Neuronal stem cell (in vitro differentiated cells): ENCODE measurements at regions not wholly inside any gene's neighbourhood (a gene's known extent, or its start where the extent isn't known, plus 50 kb on each side); places are given as distances from the start of the nearest gene placed in this dataset.

Experiments
- DNase-seq: peaks from one replicate; pipeline ENCODE4 v3.0.0-alpha.2; 2013; ENCODE audit warnings: low spot score
- H2AFZ ChIP-seq: one replicate; pipeline ENCODE4 v1.6.1; 2013; ENCODE audit warnings: mild to moderate bottlenecking, low read length, inconsistent platforms
- H2AK5ac ChIP-seq: 2 replicates; pipeline ENCODE4 v1.6.1; 2013; ENCODE audit warnings: low read depth, mild to moderate bottlenecking, inconsistent platforms, low read length, moderate library complexity, mixed read lengths
- H2BK120ac ChIP-seq: 2 replicates; pipeline ENCODE4 v1.6.1; 2013; ENCODE audit warnings: low read depth, mild to moderate bottlenecking, inconsistent platforms, low read length, moderate library complexity, mixed read lengths
- H2BK12ac ChIP-seq: one replicate; pipeline ENCODE4 v1.6.1; 2013; ENCODE audit warnings: low read length, inconsistent platforms
- H2BK15ac ChIP-seq: 2 replicates; pipeline ENCODE4 v1.6.1; 2013; ENCODE audit warnings: mild to moderate bottlenecking, low read length, inconsistent platforms, mixed read lengths
- H2BK5ac ChIP-seq: one replicate; pipeline ENCODE4 v1.6.1; 2013; ENCODE audit warnings: inconsistent platforms, mild to moderate bottlenecking, low read length, moderate library complexity
- H3K14ac ChIP-seq: one replicate; pipeline ENCODE4 v1.6.1; 2013; ENCODE audit warnings: low read length, inconsistent platforms
- H3K18ac ChIP-seq: 2 replicates; pipeline ENCODE4 v1.6.1; 2013; ENCODE audit warnings: low read length, inconsistent platforms
- H3K23ac ChIP-seq: 2 replicates; pipeline ENCODE4 v1.6.1; 2013; ENCODE audit warnings: low read depth, mild to moderate bottlenecking, mixed read lengths, low read length, inconsistent platforms; ENCODE audit not compliant: poor library complexity
- H3K27ac ChIP-seq: replicated peaks from 3 replicates; pipeline ENCODE4 v1.5.1; 2013; ENCODE audit warnings: low read length, inconsistent platforms
- H3K27me3 ChIP-seq, 3 experiments: 2 replicates each; pipeline ENCODE4 v1.6.1; 2013; ENCODE audit warnings: low read length in 3 of 3, mild to moderate bottlenecking in 2 of 3, inconsistent platforms in 1 of 3, low read depth in 1 of 3, mixed read lengths in 1 of 3, moderate library complexity in 1 of 3; ENCODE audit not compliant: control insufficient read depth in 3 of 3, insufficient read depth in 3 of 3
- H3K36me3 ChIP-seq, 2 donors: replicated peaks in 1 of 2; 2 replicates each; pipeline ENCODE4 v1.6.1; 2013; ENCODE audit warnings: low read length in 2 of 2; ENCODE audit not compliant: control insufficient read depth in 2 of 2, insufficient read depth in 2 of 2
- H3K4ac ChIP-seq: 2 replicates; pipeline ENCODE4 v1.6.1; 2013; ENCODE audit warnings: inconsistent platforms, mild to moderate bottlenecking, low read length, moderate library complexity
- H3K4me1 ChIP-seq, 2 donors: 1 replicate in 1 of 2; 2 replicates in 1 of 2; pipeline ENCODE4 v1.6.1; 2013; ENCODE audit warnings: low read length in 2 of 2, low read depth in 1 of 2; ENCODE audit not compliant: control insufficient read depth in 2 of 2, insufficient read depth in 1 of 2
- H3K4me2 ChIP-seq: one replicate; pipeline ENCODE4 v1.6.1; 2013; ENCODE audit warnings: mild to moderate bottlenecking, low read length, inconsistent platforms; ENCODE audit not compliant: insufficient read depth, poor library complexity, severe bottlenecking
- H3K4me3 ChIP-seq, 2 donors: 2 replicates each; pipeline ENCODE4 v1.5.1; 2013; ENCODE audit warnings: low read length in 2 of 2, mild to moderate bottlenecking in 2 of 2, inconsistent platforms in 1 of 2, moderate library complexity in 1 of 2
- H3K79me1 ChIP-seq: one replicate; pipeline ENCODE4 v1.6.1; 2013; ENCODE audit warnings: low read depth, mild to moderate bottlenecking, inconsistent platforms, low read length, moderate library complexity
- H3K9ac ChIP-seq: one replicate; pipeline ENCODE4 v1.6.1; 2013; ENCODE audit warnings: mild to moderate bottlenecking, low read depth, low read length, inconsistent platforms; ENCODE audit not compliant: poor library complexity
- H3K9me3 ChIP-seq, 2 donors: replicated peaks in 1 of 2; 2 replicates each; pipeline versions ENCODE3 to v1.6.1; 2013; ENCODE audit warnings: low read length in 2 of 2, mild to moderate bottlenecking in 2 of 2, inconsistent platforms in 1 of 2, low read depth in 1 of 2, mixed read lengths in 1 of 2, moderate library complexity in 1 of 2; ENCODE audit not compliant: control insufficient read depth in 2 of 2, insufficient read depth in 1 of 2
- H4K8ac ChIP-seq: one replicate; pipeline ENCODE4 v1.6.1; 2013; ENCODE audit warnings: low read depth, mild to moderate bottlenecking, inconsistent platforms, low read length, moderate library complexity
- H4K91ac ChIP-seq: one replicate; pipeline ENCODE4 v1.6.1; 2013; ENCODE audit warnings: low read length, low read depth, mild to moderate bottlenecking, inconsistent platforms; ENCODE audit not compliant: poor library complexity
- WGBS, 2 donors: extraction: QIAGEN DNeasy Blood & Tissue Kit; methylation state at CpG; one replicate each; pipeline ENCODE4 v1.1.7; 2013; ENCODE audit warnings: missing lambda C conversion rate in 2 of 2, mixed read lengths in 1 of 2; ENCODE audit not compliant: insufficient read length in 2 of 2, insufficient replicate concordance in 1 of 2; ENCODE audit errors: extremely low coverage in 2 of 2; 5-methylcytosine and 5-hydroxymethylcytosine counted together

GRCh38 chr1:212544110-212544509 is 64.5 kb upstream of the ATF3 start:
- no CpG with 5 or more reads among the region's 1 CpG for WGBS, 2 donors
- H3K27me3 ChIP-seq = peaks cover 0 to 3% (median 0%) of the 10 kb centered on the region in 3 experiments

GRCh38 chr1:212545941-212546635 is 62.5 kb upstream of the ATF3 start:
- no peak overlapping the region for H2BK120ac ChIP-seq
- peaks cover 0 to 5% of the 10 kb centered on the region in 2 donors for H3K4me1 ChIP-seq
- no CpG with 5 or more reads among the region's 5 CpGs for WGBS, 2 donors
- no peak overlapping the region for H4K91ac ChIP-seq
- no peak overlapping the region for H3K14ac ChIP-seq
- H3K4ac ChIP-seq = no peak overlapping the region
- H2BK5ac ChIP-seq = no peak overlapping the region
- no peak overlapping the region for H3K18ac ChIP-seq
- H3K27ac ChIP-seq = no peak overlapping the region
- no peaks in the 10 kb centered on the region for H3K9me3 ChIP-seq
- H3K9ac ChIP-seq = no peak overlapping the region
- H2AK5ac ChIP-seq = no peak overlapping the region
- H4K8ac ChIP-seq = no peak overlapping the region
- no peaks in the 10 kb centered on the region for H3K36me3 ChIP-seq
- peak overlapping the region; percentile 54 for H2AFZ ChIP-seq
- H3K23ac ChIP-seq = no peak overlapping the region
- no peak overlapping the region for H2BK12ac ChIP-seq
- no peak overlapping the region for H2BK15ac ChIP-seq
- no peak overlapping the region for H3K4me2 ChIP-seq
- no peak overlapping the region for H3K4me3 ChIP-seq
- peaks cover 0 to 7% (median 0%) of the 10 kb centered on the region in 3 experiments for H3K27me3 ChIP-seq
- no peaks in the 10 kb centered on the region for H3K79me1 ChIP-seq
- no peak for DNase-seq

More at GRCh38 chr1:212544110-212544509, 64.5 kb upstream of the ATF3 start:
- Histone ChIP-seq H2BK5ac (no peak overlapping the region), H3K36me3 (no peaks in the 10 kb centered on the region), H2AK5ac (no peak overlapping the region), H3K23ac (no peak overlapping the region), H2BK12ac (no peak overlapping the region), H4K91ac (no peak overlapping the region), H3K9ac (no peak overlapping the region), H2AFZ (no peak overlapping the region), H3K79me1 (no peaks in the 10 kb centered on the region), H3K9me3 (no peaks in the 10 kb centered on the region), H3K4me3 (no peak overlapping the region), H2BK120ac (no peak overlapping the region), H2BK15ac (no peak overlapping the region), H3K14ac (no peak overlapping the region), H3K18ac (no peak overlapping the region), H3K27ac (no peak overlapping the region), H3K4me2 (no peak overlapping the region), H3K4me1 (peaks cover 0 to 5% of the 10 kb centered on the region in 2 donors), H3K4ac (no peak overlapping the region), H4K8ac (no peak overlapping the region)
- no peak for DNase-seq

- Histone ChIP-seq H3K4me3 (no peak overlapping the region), H3K79me1 (no peaks in the 10 kb centered on the region), H3K36me3 (no peaks in the 10 kb centered on the region), H2BK15ac (no peak overlapping the region), H2BK5ac (no peak overlapping the region), H2BK12ac (no peak overlapping the region), H2AK5ac (no peak overlapping the region), H4K8ac (no peak overlapping the region), H2AFZ (no peak overlapping the region), H3K4me2 (no peak overlapping the region), H3K4me1 (peaks cover 0 to 5% of the 10 kb centered on the region in 2 donors), H3K23ac (no peak overlapping the region), H2BK120ac (no peak overlapping the region), H3K18ac (no peak overlapping the region), H3K9me3 (no peaks in the 10 kb centered on the region), H3K9ac (no peak overlapping the region), H3K27ac (no peak overlapping the region), H4K91ac (no peak overlapping the region), H3K27me3 (peaks cover 0 to 9% (median 0%) of the 10 kb centered on the region in 3 experiments), H3K14ac (no peak overlapping the region), H3K4ac (no peak overlapping the region)
- DNase-seq = no peak
- WGBS, 2 donors = no CpG with 5 or more reads among the region's 4 CpGs
Observed at GRCh38 chr1:212549503-212550017, 59.0 kb upstream of the ATF3 start.

- Histone ChIP-seq H3K9me3 (no peaks in the 10 kb centered on the region), H2BK120ac (no peak overlapping the region), H4K8ac (no peak overlapping the region), H3K79me1 (no peaks in the 10 kb centered on the region), H3K4me1 (no peaks in the 10 kb centered on the region), H2BK5ac (no peak overlapping the region), H2BK15ac (no peak overlapping the region), H3K23ac (no peak overlapping the region), H3K4ac (no peak overlapping the region), H3K18ac (no peak overlapping the region), H3K4me2 (no peak overlapping the region), H4K91ac (no peak overlapping the region), H3K27ac (no peak overlapping the region), H2AFZ (no peak overlapping the region), H3K4me3 (no peak overlapping the region), H2BK12ac (no peak overlapping the region), H3K36me3 (no peaks in the 10 kb centered on the region), H2AK5ac (no peak overlapping the region), H3K27me3 (peaks cover 0 to 9% (median 0%) of the 10 kb centered on the region in 3 experiments), H3K9ac (no peak overlapping the region), H3K14ac (no peak overlapping the region)
- DNase-seq = no peak
- WGBS, 2 donors = no CpG with 5 or more reads among the region's 4 CpGs
Observed at GRCh38 chr1:212551929-212552328, 56.6 kb upstream of the ATF3 start.
